Activated CD4-positive, alpha-beta T cell treated with anti-CD3 and anti-CD28 coated beads, Interleukin-2, amount 10 ng/mL, durations not matched to agents 7 days and 5 days (primary cell): ENCODE measurements at regions not wholly inside any gene's neighbourhood (a gene's known extent, or its start where the extent isn't known, plus 50 kb on each side); places are given as distances from the start of the nearest gene placed in this dataset.

Experiments
- CTCF ChIA-PET: fragments of 350-600 bp; sonication (Branson Sonifier 250); formaldehyde crosslinking; loops from one replicate; lab custom pipeline; 2021; ENCODE audit warnings: antibody characterized with exemption; lab: Charles Lee
- POLR2A ChIA-PET: fragments of 350-600 bp; sonication (Branson Sonifier 250); formaldehyde crosslinking; loops from one replicate; lab custom pipeline; 2021; ENCODE audit warnings: antibody characterized with exemption; lab: Charles Lee
- DNase-seq: peaks from one replicate; pipeline ENCODE4 v3.0.0-alpha.2; 2020
- H3K27ac Mint-ChIP-seq: one replicate; pipeline ENCODE4 v1.8.0; 2021; ENCODE audit warnings: mild to moderate bottlenecking, moderate library complexity, mixed read lengths
- H3K27me3 Mint-ChIP-seq: one replicate; pipeline ENCODE4 v1.8.0; 2021; ENCODE audit warnings: mixed read lengths
- H3K36me3 Mint-ChIP-seq: one replicate; pipeline ENCODE4 v1.8.0; 2021; ENCODE audit warnings: low read depth, mixed read lengths
- H3K4me1 Mint-ChIP-seq: one replicate; pipeline ENCODE4 v1.8.0; 2021; ENCODE audit warnings: mixed read lengths
- H3K4me3 Mint-ChIP-seq: one replicate; pipeline ENCODE4 v1.8.0; 2021; ENCODE audit warnings: mild to moderate bottlenecking, moderate library complexity, mixed read lengths
- H3K9me3 Mint-ChIP-seq: one replicate; pipeline ENCODE4 v1.8.0; 2021; ENCODE audit warnings: mixed read lengths

DNA sequence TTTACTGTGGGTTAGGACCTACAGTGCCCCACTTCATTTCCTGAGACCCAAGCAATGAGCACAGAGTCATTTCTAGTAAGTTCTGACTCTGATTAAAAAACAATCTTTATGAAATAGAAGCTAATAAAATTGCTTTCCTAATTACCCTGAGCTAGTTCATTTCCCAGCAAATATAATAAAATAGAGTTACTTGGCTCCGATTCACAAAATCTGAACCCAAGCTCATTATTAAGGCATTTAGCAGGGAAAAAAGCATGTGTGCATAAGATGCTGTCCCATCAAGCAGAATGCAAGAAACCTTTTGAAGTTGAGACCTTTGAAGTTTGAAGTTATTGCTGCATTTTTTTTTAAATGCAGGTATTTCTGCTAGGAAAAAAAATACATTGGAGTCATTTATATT lies 629.1 kb downstream of the BCL11A start:
- no peak for DNase-seq
- Mint-ChIP-seq H3K4me1 (peaks cover 19% of the 10 kb centered on the region), H3K27ac (no peak overlapping the region), H3K27me3 (no peaks in the 10 kb centered on the region), H3K36me3 (no peaks in the 10 kb centered on the region), H3K4me3 (no peak overlapping the region), H3K9me3 (peaks cover 5% of the 10 kb centered on the region)
- ChIA-PET POLR2A (no interaction called here), CTCF (interaction anchor here (1.4 kb wide), 1 partner anchor 9 kb away, joined by 5 read pairs; no protein-coding TSS in a partner anchor)

GRCh38 chr2:59922450-59922849 lies 631.0 kb downstream of the BCL11A start:
- Mint-ChIP-seq H3K27ac (no peak overlapping the region), H3K4me3 (no peak overlapping the region), H3K4me1 (peaks cover 19% of the 10 kb centered on the region), H3K27me3 (no peaks in the 10 kb centered on the region), H3K9me3 (peaks cover 2% of the 10 kb centered on the region), H3K36me3 (no peaks in the 10 kb centered on the region)
- DNase-seq, result no peak
- ChIA-PET CTCF (no interaction called here), POLR2A (no interaction called here)

DNA sequence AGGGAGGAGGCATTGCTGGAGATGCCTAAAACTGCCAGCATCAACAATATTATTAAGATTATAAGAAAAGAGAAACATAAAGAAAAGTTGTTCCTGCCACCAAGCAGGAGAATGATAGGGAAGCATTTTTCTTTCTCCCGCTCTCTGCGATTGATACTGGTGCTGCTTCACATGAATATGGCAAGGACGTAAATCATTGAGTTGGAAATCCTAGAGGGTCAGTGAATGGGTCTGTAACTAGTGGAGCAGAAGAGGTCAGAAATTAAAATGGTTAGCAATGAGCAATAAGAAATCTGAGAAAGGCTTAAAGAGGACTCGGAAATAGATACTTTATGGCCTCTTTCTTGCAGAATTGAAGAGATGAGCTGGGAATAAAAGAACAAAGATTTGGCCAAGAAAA lies 631.7 kb downstream of the BCL11A start:
- no peak for DNase-seq
- Mint-ChIP-seq H3K36me3 (no peaks in the 10 kb centered on the region), H3K27me3 (no peaks in the 10 kb centered on the region), H3K4me3 (no peak overlapping the region), H3K4me1 (peaks cover 19% of the 10 kb centered on the region), H3K9me3 (peaks cover 2% of the 10 kb centered on the region), H3K27ac (no peak overlapping the region)
- POLR2A ChIA-PET, result no interaction called here
- CTCF ChIA-PET, result no interaction called here

- Mint-ChIP-seq H3K4me3 (no peak overlapping the region), H3K36me3 (no peaks in the 10 kb centered on the region), H3K9me3 (peaks cover under 1% of the 10 kb centered on the region), H3K4me1 (peaks cover 19% of the 10 kb centered on the region), H3K27me3 (no peaks in the 10 kb centered on the region), H3K27ac (no peak overlapping the region)
- ChIA-PET CTCF (no interaction called here), POLR2A (no interaction called here)
- no peak for DNase-seq
Measured at GRCh38 chr2:59920961-59921360, 632.5 kb downstream of the BCL11A start.

GRCh38 chr2:59920307-59920706 lies 633.1 kb downstream of the BCL11A start:
- POLR2A ChIA-PET, result no interaction called here
- peaks cover 19% of the 10 kb centered on the region for H3K4me1 Mint-ChIP-seq
- H3K4me3 Mint-ChIP-seq, result no peak overlapping the region
- H3K9me3 Mint-ChIP-seq, result no peaks in the 10 kb centered on the region
- CTCF ChIA-PET, result no interaction called here
- no peak overlapping the region for H3K27ac Mint-ChIP-seq
- no peak for DNase-seq
- H3K36me3 Mint-ChIP-seq, result no peaks in the 10 kb centered on the region
- H3K27me3 Mint-ChIP-seq, result no peaks in the 10 kb centered on the region

- ChIA-PET CTCF (no interaction called here), POLR2A (no interaction called here)
- Mint-ChIP-seq H3K27ac (no peak overlapping the region), H3K4me1 (peaks cover 19% of the 10 kb centered on the region), H3K36me3 (no peaks in the 10 kb centered on the region), H3K4me3 (no peak overlapping the region), H3K27me3 (no peaks in the 10 kb centered on the region), H3K9me3 (no peaks in the 10 kb centered on the region)
- DNase-seq, result no peak
Measured at GRCh38 chr2:59919579-59919978, 633.9 kb downstream of the BCL11A start.

- H3K4me1 Mint-ChIP-seq, result peaks cover 15% of the 10 kb centered on the region
- no peak overlapping the region for H3K4me3 Mint-ChIP-seq
- H3K27me3 Mint-ChIP-seq, result no peaks in the 10 kb centered on the region
- ChIA-PET CTCF (interaction anchor here (0.5 kb wide), 1 partner anchor 839 kb away, joined by 3 read pairs; no protein-coding TSS in a partner anchor), POLR2A (no interaction called here)
- DNase-seq, result no peak
- no peaks in the 10 kb centered on the region for H3K9me3 Mint-ChIP-seq
- H3K36me3 Mint-ChIP-seq, result no peaks in the 10 kb centered on the region
- no peak overlapping the region for H3K27ac Mint-ChIP-seq
Measured at GRCh38 chr2:59912042-59912441, 641.4 kb downstream of the BCL11A start.

DNA sequence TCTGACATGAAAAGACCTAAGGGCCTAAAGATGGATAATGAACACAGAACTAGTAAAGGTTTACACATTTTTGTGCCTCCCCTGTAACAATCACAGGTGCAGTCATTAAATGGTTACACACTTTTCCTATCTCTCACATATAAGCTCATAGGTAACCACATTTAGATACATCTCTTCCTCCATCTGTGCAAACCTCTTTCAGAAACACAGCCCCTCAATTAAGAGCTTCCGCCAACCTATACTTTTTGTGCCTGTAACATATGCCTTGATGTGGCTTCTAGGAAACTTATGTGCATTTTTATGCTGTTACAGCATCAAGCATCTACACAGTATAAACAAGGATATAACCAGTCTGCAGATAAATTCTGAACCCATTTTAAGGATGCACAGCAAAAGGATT lies 643.3 kb downstream of the BCL11A start:
- Mint-ChIP-seq H3K27ac (no peak overlapping the region), H3K4me1 (peaks cover 15% of the 10 kb centered on the region), H3K36me3 (no peaks in the 10 kb centered on the region), H3K27me3 (no peaks in the 10 kb centered on the region), H3K4me3 (no peak overlapping the region), H3K9me3 (no peaks in the 10 kb centered on the region)
- CTCF ChIA-PET, result no interaction called here
- DNase-seq, result no peak
- POLR2A ChIA-PET, result no interaction called here

DNA sequence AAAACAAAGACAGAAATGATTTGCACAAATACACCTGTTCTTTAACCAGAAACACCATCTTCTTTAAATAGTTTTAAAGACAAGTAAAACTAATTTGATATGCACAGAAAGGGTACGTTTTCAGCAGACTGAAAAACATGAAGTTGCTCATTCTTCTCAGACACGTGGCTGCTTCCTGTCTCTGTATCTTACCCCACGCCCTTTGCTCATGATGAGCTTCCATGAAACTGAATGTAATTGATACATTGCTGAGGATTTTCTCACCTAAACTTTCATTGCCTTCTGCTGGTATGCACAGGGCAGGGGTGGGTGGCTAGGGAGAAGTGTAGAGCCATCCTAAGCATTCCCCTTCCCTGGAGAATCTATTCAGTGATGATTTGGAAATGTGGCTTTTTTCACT lies 644.3 kb downstream of the BCL11A start:
- POLR2A ChIA-PET, result no interaction called here
- no peak overlapping the region for H3K27ac Mint-ChIP-seq
- no peaks in the 10 kb centered on the region for H3K9me3 Mint-ChIP-seq
- no peaks in the 10 kb centered on the region for H3K27me3 Mint-ChIP-seq
- peaks cover 15% of the 10 kb centered on the region for H3K4me1 Mint-ChIP-seq
- CTCF ChIA-PET, result no interaction called here
- no peak overlapping the region for H3K4me3 Mint-ChIP-seq
- DNase-seq, result no peak
- no peaks in the 10 kb centered on the region for H3K36me3 Mint-ChIP-seq

DNA sequence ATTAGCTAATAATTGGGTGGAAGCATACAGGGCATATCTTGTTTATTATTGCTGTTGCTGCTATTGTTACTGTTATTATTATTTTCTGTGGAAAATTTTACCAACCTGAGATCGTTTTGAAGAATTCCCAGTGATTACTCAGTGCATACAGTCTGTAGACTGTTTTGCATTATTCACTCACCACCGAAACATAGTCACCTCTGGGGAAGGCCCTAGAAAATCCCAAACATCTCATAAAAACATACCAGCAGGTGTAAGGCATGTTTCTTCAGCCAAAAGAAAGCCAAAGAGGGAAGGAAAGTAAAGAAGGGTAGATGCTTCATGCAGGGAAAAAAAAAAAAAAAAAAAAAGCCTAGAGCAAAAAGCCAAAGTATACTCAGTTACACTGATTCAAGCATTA lies 647.7 kb downstream of the BCL11A start:
- ChIA-PET POLR2A (no interaction called here), CTCF (no interaction called here)
- no peak for DNase-seq
- H3K27me3 Mint-ChIP-seq, result no peaks in the 10 kb centered on the region
- H3K27ac Mint-ChIP-seq, result no peak overlapping the region
- H3K9me3 Mint-ChIP-seq, result no peaks in the 10 kb centered on the region
- peaks cover 15% of the 10 kb centered on the region for H3K4me1 Mint-ChIP-seq
- no peaks in the 10 kb centered on the region for H3K36me3 Mint-ChIP-seq
- no peak overlapping the region for H3K4me3 Mint-ChIP-seq

DNA sequence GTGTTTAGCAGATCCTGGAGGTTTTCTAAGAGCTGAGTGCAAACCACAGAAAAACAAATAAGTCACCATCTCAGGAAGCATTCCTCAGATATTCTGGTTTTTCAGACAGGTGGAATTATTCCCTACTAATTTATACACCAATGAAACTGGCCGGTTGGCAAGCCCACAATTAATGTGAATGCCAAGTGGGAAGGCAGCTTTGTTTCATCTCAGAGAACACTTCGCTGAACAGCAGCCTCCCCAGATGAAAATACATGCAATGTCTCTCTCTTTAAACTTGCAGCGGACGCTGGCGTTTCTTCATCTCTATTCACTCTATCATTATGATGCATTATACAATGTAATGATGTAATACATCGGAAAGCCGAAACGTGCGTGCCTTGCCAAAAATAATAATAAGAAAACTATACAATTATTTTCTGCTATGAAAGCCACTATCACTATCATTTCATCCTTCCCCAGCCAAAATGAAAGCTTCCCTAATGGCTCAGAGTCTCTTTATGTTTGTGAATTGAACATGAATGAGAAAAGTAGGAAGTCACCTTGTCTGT lies 649.4 kb downstream of the BCL11A start:
- H3K4me3 Mint-ChIP-seq, result no peak overlapping the region
- no peaks in the 10 kb centered on the region for H3K9me3 Mint-ChIP-seq
- H3K4me1 Mint-ChIP-seq, result peaks cover 6% of the 10 kb centered on the region
- ChIA-PET POLR2A (no interaction called here), CTCF (no interaction called here)
- no peaks in the 10 kb centered on the region for H3K36me3 Mint-ChIP-seq
- no peak for DNase-seq
- H3K27me3 Mint-ChIP-seq, result no peaks in the 10 kb centered on the region
- no peak overlapping the region for H3K27ac Mint-ChIP-seq

- ChIA-PET POLR2A (no interaction called here), CTCF (no interaction called here)
- no peaks in the 10 kb centered on the region for H3K9me3 Mint-ChIP-seq
- peaks cover 13% of the 10 kb centered on the region for H3K4me1 Mint-ChIP-seq
- H3K27me3 Mint-ChIP-seq, result no peaks in the 10 kb centered on the region
- no peak for DNase-seq
- no peak overlapping the region for H3K4me3 Mint-ChIP-seq
- H3K27ac Mint-ChIP-seq, result no peak overlapping the region
- no peaks in the 10 kb centered on the region for H3K36me3 Mint-ChIP-seq
Measured at GRCh38 chr2:59900728-59901452, 652.6 kb downstream of the BCL11A start.

DNA sequence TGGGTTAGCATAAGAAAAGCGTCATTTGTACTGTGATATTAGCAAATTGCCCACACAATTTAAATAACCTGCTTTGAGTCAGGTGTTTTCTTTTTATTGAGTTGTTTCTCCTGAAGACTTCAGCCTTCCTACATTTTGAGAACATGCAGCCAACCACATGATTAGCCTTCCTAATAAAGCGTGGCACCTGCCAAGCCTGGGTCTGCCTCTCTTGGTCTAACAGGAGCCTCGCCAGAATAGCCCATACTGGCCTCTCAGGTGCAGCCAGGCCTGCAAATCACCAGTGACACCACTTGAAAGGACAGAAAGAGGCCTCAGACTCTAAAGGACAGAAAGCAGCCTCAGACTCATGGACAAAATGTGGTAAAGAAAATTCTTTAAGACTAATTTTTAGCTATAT lies 653.8 kb downstream of the BCL11A start:
- Mint-ChIP-seq H3K27me3 (no peaks in the 10 kb centered on the region), H3K27ac (no peak overlapping the region), H3K4me1 (peaks cover 13% of the 10 kb centered on the region), H3K4me3 (no peak overlapping the region), H3K36me3 (no peaks in the 10 kb centered on the region), H3K9me3 (peaks cover 2% of the 10 kb centered on the region)
- ChIA-PET POLR2A (no interaction called here), CTCF (no interaction called here)
- DNase-seq, result no peak
